Stomach (tissue), 4 donors: ENCODE measurements at regions not wholly inside any gene's neighbourhood (a gene's known extent, or its start where the extent isn't known, plus 50 kb on each side); places are given as distances from the start of the nearest gene placed in this dataset.

ENCODE experiments used
- CTCF ChIP-seq, 7 experiments: fragments of 450-650 bp in 4 of 7; fragments of 200-600 bp in 3 of 7; sonication (generic) in 3 of 7; IDR thresholded peaks; one replicate each; pipeline ENCODE4 v1.5.1; 2016 to 2019; ENCODE audit warnings: antibody characterized with exemption in 7 of 7, control low read depth in 2 of 7, mild to moderate bottlenecking in 1 of 7
- POLR2A ChIP-seq, 4 donors: fragments of 450-650 bp; IDR thresholded peaks; one replicate each; pipeline ENCODE4 v1.6.1; 2016; ENCODE audit warnings: antibody characterized with exemption in 4 of 4, control low read depth in 2 of 4, mild to moderate bottlenecking in 1 of 4, moderate library complexity in 1 of 4
- POLR2AphosphoS5 ChIP-seq, 3 donors: sonication (generic); formaldehyde crosslinking; IDR thresholded peaks; one replicate each; pipeline ENCODE4 v1.6.1; 2016; ENCODE audit warnings: antibody characterized with exemption in 3 of 3

DNA sequence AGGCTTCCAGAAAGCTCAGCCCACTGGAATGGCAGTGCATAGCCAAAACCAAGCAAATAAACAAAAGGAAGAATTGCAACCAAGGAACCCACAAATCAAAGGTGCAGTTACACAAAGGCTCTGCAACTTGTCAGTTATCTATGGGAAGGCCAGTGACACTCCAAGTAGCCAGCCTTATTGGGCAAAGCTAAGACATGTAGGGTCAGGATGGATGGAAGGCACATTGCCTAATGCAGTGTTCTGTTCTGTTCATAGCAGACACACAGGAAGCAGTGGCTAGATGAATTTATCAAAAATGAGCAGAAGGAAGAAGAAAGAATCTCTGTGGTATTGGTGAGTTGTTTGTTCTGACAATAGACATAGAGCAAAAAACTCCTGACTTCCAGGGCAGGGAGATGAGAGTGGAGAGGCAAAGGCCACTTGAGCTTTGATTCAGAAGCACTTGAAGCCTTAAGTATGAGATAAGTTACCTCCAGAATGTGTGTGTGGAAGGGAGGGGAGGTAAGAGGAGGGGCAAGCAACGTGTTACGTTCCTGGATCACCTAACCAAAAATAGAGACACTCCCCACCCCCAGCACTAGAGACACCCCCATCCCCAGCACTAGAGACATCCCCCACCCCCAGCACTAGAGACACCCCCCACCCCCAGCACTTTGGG lies 57.9 kb upstream of the AKAP12 start:
- no peak for TF ChIP-seq POLR2AphosphoS5 (IDR thresholded peaks at IDR 0.05)
- no peak for TF ChIP-seq CTCF (IDR thresholded peaks at IDR 0.05)
- TF ChIP-seq POLR2A (IDR thresholded peaks at IDR 0.05): no peak
